GM21360 (cell line): ENCODE measurements at regions not wholly inside any gene's neighbourhood (a gene's known extent, or its start where the extent isn't known, plus 50 kb on each side); places are given as distances from the start of the nearest gene placed in this dataset.
"Not testable (repeated sequence)": the region's sequence is repeated elsewhere in the genome, so short reads cannot be mapped to it uniquely, and the experiment has no call there.

Source experiments
- ATAC-seq: cut with Tn5 transposase; IDR thresholded peaks from one replicate; pipeline ENCODE4 v1.9.1; 2021; ENCODE audit warnings: mild to moderate bottlenecking, moderate library complexity; ENCODE audit not compliant: unreplicated experiment

GRCh38 chr14:45633220-45633984, 380.4 kb upstream of the MIS18BP1 start:
- no peak for ATAC-seq

DNA sequence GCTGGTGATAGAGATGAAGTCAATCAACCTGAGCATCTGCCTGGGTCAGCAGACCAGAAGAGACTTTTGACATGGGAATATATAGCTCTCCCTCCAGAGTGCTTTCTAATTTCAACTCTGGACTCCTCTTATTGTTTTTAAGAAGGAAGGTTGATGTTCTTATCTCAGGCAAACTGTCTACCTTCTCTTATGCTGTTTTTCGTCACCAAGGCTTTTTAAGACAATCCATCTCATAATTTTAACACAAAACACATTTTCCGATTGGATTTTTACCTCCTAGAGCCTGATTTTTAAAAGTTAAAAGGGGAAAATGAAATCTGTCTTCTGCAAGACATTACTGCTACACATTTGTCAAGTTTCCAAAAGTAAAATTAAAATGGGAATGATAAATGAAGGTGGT, 368.7 kb upstream of the MIS18BP1 start:
- no peak for ATAC-seq

DNA sequence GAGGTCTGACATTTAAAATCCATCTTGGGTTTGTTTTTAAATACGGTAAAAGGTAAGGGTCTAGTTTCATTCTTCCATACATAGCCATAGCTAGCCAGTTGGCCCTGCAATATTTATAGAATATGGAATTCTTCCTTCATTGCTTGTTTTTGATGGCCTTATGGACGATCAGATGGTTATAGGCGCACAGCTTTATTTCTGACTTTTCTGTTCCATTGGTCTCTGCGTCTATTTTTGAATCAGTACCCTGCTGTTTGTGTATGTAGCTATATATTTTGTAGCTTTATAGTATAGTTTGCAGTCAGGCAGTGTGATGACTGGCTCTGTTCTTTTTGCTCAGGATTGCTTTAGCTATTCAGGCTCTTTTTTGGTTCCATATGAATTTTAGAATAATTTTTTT, 366.8 kb upstream of the MIS18BP1 start:
- ATAC-seq, result no peak

DNA sequence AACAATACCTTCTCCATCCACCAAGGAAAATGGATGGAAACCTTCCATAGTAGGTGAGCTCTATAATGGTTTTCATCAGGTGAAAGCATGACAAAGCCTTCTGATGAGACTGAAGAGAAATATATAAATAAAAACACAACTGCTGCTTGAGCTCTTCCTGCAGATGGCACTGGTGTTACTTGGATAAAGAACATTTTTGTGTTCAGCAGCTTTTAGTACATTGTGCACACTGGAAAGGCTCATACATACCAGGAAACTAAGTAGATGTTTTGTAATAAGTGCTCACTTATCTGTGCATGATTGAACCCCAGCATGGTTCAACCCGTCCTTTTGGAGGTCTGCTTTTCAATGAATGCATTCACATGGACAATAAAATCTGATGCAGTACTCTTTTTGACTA, 357.3 kb upstream of the MIS18BP1 start:
- no peak for ATAC-seq

GRCh38 chr14:45587142-45587541, 334.1 kb upstream of the MIS18BP1 start:
- no peak for ATAC-seq

DNA sequence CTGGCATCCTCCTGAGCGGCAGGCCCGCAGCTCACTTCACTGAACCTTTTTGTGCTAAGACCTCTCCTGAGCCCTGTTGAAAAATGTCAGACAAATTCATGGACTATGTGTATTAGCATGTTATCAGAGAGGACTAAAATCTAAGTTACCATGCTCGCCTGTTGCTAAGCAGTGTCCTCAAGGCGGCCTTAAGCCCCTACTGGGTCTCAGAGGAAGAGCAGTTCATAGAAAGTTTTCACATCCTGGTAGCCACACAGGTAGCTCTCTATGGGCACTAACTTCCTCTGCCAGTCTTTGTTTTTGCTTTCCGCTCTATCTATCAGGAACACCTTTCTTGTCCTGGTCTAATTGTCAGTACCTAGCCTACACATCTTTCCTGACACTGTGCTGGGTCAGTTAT, 306.6 kb upstream of the MIS18BP1 start:
- ATAC-seq, result no peak

- ATAC-seq, result no peak
Measured at GRCh38 chr14:45558183-45558582, 305.2 kb upstream of the MIS18BP1 start.

DNA sequence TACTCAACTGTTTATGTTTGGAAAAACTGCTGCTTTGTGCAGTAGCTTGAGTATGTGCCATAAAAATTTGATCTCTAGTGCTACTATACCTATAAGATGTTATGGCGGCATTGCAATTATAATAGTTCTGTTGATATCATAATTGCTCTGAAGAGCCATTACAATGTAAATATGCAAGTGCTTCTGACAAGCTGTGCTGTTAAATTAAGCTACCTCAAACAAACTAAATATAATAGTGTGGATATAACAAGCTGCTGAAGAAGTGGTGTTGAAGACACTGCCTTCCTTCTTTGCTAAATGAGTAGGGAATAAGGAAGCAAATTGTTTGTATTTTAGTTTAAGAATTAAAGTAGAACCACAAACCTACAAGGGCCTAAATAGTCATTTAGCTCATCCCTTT, 301.0 kb upstream of the MIS18BP1 start:
- no peak for ATAC-seq

DNA sequence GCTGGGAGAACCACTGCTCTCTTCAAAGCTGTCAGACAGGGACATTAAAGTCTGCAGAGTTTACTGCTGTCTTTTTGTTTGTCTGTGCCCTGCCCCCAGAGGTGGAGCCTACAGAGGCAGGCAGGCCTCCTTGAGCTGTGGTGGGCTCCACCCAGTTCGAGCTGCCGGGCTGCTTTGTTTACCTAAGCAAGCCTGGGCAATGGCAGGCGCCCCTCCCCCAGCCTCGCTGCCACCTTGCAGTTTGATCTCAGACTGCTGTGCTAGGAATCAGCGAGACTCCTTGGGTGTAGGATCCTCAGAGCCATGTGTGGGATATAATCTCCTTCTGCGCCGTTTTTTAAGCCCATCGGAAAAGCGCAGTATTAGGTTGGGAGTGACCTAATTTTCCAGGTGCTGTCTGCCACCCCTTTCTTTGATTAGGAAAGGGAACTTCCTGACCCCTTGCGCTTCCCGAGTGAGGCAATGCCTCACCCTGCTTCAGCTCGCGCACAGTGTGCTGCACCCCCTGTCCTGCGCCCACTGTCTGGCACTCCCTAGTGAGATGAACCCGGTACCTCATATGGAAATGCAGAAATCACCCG, 298.3 kb upstream of the MIS18BP1 start:
- ATAC-seq, result not testable (repeated sequence)

DNA sequence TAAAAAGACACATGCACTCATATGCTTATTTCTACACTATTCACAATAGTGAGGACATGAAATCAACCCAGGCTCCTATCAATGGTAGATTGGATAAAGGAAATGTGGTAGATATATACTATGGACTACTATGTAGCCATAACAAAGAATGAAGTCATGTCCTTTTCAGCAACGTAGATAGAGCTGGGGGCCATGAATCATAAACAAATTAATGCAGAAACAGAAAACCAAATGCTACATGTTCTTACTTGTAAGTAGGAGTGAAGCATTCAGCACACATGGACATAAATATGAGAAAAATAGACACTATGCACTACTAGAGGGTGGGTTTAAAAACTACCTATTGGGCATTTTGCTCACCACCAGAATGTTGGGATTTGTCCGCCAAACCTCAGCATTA, 278.0 kb upstream of the MIS18BP1 start:
- ATAC-seq, result no peak

DNA sequence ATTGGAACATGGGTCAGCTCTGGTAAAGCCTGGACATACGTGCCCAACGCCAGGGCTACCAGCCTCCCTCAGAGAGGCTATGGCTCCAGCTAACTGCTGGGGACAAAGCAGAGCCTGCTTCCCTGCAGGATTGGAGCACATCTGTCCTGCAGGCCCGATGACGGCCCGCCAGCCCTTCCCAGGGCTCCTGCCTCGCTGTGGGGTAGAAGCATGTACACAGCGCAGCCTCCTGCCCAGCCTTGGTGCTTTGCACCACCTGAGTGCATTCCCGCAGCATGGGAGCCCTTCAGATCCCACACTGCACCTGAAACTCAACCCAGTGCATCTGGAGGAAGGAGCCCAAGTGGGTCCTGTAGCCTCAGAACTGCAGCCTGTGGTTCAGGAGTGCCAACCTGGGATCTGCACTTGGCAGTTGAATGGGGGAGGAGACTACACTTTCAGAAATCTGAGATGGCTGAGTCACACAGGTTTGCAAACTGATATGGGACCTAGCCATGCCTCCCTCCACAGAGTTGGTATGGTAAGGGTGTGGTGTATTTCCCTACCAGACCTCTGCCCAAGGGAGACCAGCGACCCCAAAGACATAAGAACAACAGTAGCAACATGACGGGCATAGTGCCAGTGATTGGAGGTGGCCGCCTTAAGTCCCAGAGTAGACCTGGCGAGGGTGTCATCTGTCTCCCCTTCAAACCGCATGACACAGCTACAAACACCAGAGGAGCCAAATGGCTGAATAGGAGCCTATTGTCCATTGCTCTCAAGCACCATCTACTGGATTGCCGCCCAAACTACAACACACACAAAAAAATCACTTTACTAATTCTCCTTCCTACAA, 273.9 kb upstream of the MIS18BP1 start:
- ATAC-seq, result no peak

DNA sequence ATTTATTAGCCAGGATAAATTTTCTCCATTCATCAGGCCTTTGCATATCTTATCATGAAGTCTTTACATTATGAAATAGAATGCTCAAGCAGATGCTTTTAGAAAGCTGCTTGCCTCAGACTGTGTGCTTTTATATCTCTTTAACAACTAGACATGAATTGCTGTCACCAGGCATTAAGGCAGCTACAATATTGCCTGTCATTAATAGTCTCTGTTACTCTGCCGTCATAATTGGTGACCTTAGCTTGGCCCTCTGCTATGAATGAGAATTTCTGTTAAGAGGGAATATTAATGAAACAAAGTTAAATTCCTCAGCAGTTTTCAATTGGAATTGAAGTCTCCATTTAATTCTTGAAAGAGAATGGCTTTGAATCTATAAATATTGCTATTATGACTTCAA, 266.8 kb upstream of the MIS18BP1 start:
- no peak for ATAC-seq

GRCh38 chr14:45492876-45493275, 239.9 kb upstream of the MIS18BP1 start:
- ATAC-seq, result no peak

DNA sequence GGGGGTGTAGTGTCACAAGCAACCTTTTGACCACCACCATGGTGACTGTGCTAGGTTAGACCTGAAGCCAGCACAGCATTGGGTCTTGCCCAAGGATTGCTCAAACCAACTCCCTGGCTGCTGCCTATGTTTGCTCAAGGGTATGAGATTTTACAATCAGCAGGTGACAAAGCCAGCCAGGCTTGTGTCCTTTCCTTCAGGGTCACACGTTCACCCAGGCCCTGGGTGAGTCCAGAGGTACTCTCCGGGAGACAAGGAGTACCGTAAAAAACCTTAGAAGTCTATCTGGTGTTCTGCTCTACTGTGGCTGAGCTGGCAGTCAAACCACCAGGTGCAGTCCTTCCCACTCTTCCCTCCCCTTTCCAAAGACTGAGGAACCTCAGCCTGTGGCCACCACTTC, 238.9 kb upstream of the MIS18BP1 start:
- no peak for ATAC-seq

- no peak for ATAC-seq
Measured at GRCh38 chr14:45486599-45486998, 233.6 kb upstream of the MIS18BP1 start.

DNA sequence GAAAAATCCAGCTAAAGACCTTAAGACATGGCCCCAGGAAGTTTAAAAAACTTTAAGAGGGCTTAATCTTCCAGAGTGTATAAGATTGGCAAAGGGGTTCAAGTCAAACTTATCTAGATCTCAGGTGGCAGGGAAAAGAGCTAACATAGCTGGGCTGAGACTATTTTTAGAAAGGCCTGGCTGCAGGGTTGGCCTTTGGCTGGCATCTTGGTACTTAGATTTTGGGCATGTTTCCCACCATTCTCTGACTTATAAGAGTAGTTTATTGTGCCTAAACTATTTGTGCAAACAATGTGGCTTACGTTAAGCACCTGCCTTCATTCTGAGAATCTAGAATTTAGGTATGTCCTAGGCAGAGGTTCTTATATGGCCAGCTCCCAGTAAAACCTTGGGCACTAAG, 214.0 kb upstream of the MIS18BP1 start:
- no peak for ATAC-seq

GRCh38 chr14:45434221-45434620, 181.2 kb upstream of the MIS18BP1 start:
- no peak for ATAC-seq

- ATAC-seq, result no peak
Measured at GRCh38 chr14:45426685-45427282, 173.8 kb upstream of the MIS18BP1 start.

- ATAC-seq, result no peak
Measured at GRCh38 chr14:45406942-45407341, 153.9 kb upstream of the MIS18BP1 start.

GRCh38 chr14:45400950-45401640, 148.1 kb upstream of the MIS18BP1 start:
- ATAC-seq, result no peak

- ATAC-seq, result no peak
Measured at GRCh38 chr14:45400509-45400908, 147.5 kb upstream of the MIS18BP1 start.
